Fibroblast of pulmonary artery (primary cell): ENCODE measurements at regions not wholly inside any gene's neighbourhood (a gene's known extent, or its start where the extent isn't known, plus 50 kb on each side); places are given as distances from the start of the nearest gene placed in this dataset.

Experiments
- DNase-seq: peaks from one replicate; pipeline ENCODE4 v3.0.0-alpha.2; 2010; ENCODE audit warnings: low read depth
- H3K4me3 ChIP-seq: replicated peaks from 2 replicates; pipeline ENCODE4 v1.5.1; 2011; ENCODE audit warnings: low read depth, mild to moderate bottlenecking, control low read depth, low read length, moderate library complexity
- CTCF ChIP-seq: IDR thresholded peaks from 2 replicates; pipeline ENCODE4 v1.5.1; 2011; ENCODE audit warnings: mild to moderate bottlenecking, control low read depth, low read length, inconsistent platforms; ENCODE audit errors: missing control alignments

GRCh38 chr15:46676233-46677206 is 1040.8 kb upstream of the SEMA6D start:
- DNase-seq, result no peak
- H3K4me3 ChIP-seq, result no peak overlapping the region
- TF ChIP-seq CTCF, result no peak

- DNase-seq, result no peak
- no peak for TF ChIP-seq CTCF
- no peak overlapping the region for H3K4me3 ChIP-seq
Measured at GRCh38 chr15:46677491-46677890, 1039.8 kb upstream of the SEMA6D start.

- no peak for TF ChIP-seq CTCF
- DNase-seq, result no peak
- no peak overlapping the region for H3K4me3 ChIP-seq
Measured at GRCh38 chr15:46681901-46682300, 1035.4 kb upstream of the SEMA6D start.

- H3K4me3 ChIP-seq, result no peak overlapping the region
- DNase-seq, result no peak
- no peak for TF ChIP-seq CTCF
Measured at GRCh38 chr15:46682969-46683791, 1034.1 kb upstream of the SEMA6D start.

- no peak for DNase-seq
- no peak overlapping the region for H3K4me3 ChIP-seq
- TF ChIP-seq CTCF, result no peak
Measured at GRCh38 chr15:46685096-46685495, 1032.2 kb upstream of the SEMA6D start.

GRCh38 chr15:46685681-46686080 is 1031.6 kb upstream of the SEMA6D start:
- DNase-seq, result no peak
- no peak overlapping the region for H3K4me3 ChIP-seq
- no peak for TF ChIP-seq CTCF
